Cardiac fibroblast (primary cell): ENCODE measurements at regions not wholly inside any gene's neighbourhood (a gene's known extent, or its start where the extent isn't known, plus 50 kb on each side); places are given as distances from the start of the nearest gene placed in this dataset.
A peak's percentile ranks its signal among the peaks of the same experiment; 100 is the strongest.

Experiments
- DNase-seq, 2 donors: peaks; one replicate each; pipeline versions ENCODE4 v3.0.0 to v3.0.0-alpha.2; 2010; ENCODE audit warnings: low read depth in 2 of 2
- H3K4me3 ChIP-seq, 2 donors: replicated peaks in 1 of 2; 1 replicate in 1 of 2; 2 replicates in 1 of 2; pipeline ENCODE4 v1.5.1; 2011; ENCODE audit warnings: low read depth in 2 of 2, low read length in 2 of 2, mild to moderate bottlenecking in 2 of 2, moderate library complexity in 1 of 2
- TF ChIP-seq, protein P1 (sequence below): IDR thresholded peaks from one replicate; pipeline ENCODE4 v1.5.1; 2011; ENCODE audit warnings: low read depth, mild to moderate bottlenecking, low read length, inconsistent platforms

DNA sequence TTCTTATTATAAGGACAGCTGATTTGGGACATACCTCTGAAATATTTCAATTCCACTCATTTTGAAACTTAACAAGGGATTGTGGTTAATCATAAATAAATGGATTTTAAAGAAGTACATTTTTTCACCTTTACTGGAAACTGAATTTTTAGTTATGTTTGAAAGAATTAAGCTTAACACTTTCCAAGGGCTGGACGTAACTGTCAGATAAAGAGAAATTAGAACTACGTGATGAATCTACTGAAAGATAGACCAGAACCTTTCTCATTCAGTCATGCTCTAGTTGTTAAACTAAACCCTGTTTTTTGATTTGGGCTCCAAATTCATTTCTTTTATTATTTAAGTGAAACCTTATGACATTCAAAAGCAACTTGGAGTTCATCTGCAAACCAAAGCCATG lies 1892.1 kb upstream of the SEL1L start:
- no peak overlapping the region for H3K4me3 ChIP-seq
- TF ChIP-seq, protein P1, sequence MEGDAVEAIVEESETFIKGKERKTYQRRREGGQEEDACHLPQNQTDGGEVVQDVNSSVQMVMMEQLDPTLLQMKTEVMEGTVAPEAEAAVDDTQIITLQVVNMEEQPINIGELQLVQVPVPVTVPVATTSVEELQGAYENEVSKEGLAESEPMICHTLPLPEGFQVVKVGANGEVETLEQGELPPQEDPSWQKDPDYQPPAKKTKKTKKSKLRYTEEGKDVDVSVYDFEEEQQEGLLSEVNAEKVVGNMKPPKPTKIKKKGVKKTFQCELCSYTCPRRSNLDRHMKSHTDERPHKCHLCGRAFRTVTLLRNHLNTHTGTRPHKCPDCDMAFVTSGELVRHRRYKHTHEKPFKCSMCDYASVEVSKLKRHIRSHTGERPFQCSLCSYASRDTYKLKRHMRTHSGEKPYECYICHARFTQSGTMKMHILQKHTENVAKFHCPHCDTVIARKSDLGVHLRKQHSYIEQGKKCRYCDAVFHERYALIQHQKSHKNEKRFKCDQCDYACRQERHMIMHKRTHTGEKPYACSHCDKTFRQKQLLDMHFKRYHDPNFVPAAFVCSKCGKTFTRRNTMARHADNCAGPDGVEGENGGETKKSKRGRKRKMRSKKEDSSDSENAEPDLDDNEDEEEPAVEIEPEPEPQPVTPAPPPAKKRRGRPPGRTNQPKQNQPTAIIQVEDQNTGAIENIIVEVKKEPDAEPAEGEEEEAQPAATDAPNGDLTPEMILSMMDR: no peak
- no peak for DNase-seq

DNA sequence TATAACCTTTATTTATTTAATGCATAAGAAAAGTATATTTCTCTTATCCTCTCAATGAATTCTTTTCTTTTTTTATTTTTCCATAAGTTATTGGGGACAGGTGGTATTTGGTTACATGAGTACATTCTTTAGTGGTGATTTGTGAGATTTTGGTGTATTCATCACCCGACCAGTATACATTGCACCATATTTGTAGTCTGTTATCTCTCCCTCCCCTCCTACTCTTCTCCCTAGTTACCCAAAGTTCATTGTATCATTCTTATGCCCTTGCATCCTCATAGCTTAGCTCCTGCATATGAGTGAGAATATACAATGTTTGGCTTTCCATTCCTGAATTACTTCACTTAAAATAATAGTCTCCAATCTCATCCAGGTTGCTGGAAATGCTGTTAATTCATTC lies 1900.0 kb upstream of the SEL1L start:
- peak in 1 of 2 donors; percentile 2 for DNase-seq
- H3K4me3 ChIP-seq: no peak overlapping the region
- TF ChIP-seq, protein P1: no peak

DNA sequence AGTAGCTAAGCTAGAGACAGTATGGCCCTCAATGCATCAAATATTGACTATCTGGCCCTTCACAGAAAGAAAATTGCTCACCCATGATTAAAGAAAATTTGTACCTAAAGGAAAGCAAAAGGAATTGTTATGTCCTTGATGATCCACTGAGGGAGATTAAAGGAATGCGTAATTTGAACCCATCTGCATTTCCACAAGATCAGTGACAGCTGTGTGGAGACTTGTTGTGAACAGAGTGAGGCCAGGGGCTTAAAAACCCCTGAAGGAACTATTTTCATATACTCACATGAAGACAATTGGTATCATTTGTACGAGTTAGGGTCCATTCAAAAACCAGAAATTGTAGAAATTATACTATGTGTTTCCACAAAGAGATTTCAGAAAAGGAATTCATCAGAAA lies 1908.1 kb upstream of the SEL1L start:
- H3K4me3 ChIP-seq: no peak overlapping the region
- TF ChIP-seq, protein P1: no peak
- no peak for DNase-seq

DNA sequence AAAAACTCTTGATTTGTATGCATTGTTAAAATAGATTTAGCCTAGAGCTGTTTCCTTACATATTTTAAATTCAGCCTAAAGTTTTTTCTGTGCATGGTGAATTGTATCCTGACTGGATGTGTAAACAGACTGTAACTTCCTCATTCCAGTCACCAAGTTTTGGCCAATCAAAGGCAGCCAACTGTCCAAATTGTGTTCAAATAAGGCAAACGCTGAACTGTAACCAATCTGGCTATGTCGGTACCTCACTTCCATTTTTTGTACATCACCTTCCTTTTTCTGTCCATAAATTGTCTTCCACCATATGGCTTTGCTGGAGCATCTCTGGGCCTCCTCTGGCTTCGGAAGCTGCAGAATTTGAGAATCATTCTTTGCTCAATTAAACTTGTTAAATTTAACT lies 1921.9 kb upstream of the SEL1L start:
- DNase-seq: no peak
- TF ChIP-seq, protein P1: no peak
- no peak overlapping the region for H3K4me3 ChIP-seq

DNA sequence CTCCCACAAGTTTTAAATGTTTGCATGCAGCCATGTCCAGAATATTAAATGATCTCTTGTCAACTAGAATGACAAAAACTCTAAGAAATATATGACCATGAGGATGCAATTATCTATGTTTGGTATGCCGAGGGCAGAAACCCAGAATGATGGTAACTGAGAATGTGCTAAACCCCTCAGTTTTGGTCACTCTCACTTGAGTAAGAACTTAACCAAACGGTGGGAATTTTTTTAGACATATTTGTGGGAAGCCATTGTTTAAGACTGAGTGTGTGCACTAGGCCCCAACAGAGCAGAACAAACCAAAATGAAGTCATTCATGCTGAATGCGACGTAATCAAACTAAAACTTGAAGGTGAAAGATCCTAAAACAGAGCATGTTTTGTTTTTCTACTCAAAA lies 1927.9 kb upstream of the SEL1L start:
- DNase-seq: no peak
- H3K4me3 ChIP-seq: no peak overlapping the region
- TF ChIP-seq, protein P1: no peak

DNA sequence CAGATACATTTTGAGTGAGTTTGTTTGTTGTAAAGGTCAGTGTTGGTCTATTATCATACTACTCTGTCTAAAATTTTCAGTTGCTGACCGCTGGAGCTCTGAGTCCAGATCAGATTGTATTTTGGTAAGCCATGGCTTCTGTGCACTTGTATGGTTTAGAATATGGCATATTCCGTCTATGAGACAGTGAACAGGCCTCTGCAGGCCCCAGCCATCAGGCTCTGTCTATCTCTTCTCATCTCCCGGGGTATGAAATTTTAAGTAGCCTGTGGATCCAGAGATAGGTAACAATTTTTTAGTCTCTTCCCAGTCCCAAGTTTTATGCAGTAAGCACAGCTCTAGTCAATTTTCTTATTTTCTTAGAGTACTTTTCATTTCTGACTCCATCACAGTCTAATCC lies 1929.1 kb upstream of the SEL1L start:
- DNase-seq: no peak
- TF ChIP-seq, protein P1: no peak
- no peak overlapping the region for H3K4me3 ChIP-seq

DNA sequence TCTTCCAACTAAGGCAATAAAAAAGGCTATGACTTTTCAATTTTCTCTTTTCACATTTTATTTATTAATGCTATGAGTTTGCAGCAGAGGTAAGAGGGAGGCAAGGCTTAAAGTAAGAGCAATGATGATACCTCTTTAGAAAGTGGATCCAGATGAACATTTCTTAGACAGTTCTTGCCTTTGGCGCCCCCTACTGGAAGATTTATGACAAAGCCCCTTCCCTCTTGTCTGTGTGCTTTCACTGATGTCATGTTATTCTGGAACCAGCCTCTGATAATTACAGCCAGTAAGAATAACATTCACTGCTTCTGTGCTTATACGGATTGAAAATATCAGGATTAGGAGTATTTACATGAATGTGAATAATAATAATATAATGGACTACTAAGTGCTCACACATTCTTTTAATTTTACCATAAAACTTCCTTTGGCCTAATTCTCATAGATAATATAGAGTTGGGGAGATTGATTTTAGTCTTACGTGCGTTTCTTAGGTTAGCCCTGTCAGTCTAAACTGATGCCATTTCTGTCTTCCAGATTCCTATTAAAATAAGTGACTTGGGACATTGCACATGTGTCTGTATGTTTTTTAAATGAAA lies 1929.9 kb upstream of the SEL1L start:
- no peak overlapping the region for H3K4me3 ChIP-seq
- TF ChIP-seq, protein P1: peak; percentile 57
- peak; percentile 54 to 73 for DNase-seq
